Activated CD8-positive, alpha-beta memory T cell treated with anti-CD3 and anti-CD28 coated beads, Interleukin-2, amount 10 ng/mL, durations not matched to agents 7 days and 5 days (primary cell): ENCODE measurements at regions not wholly inside any gene's neighbourhood (a gene's known extent, or its start where the extent isn't known, plus 50 kb on each side); places are given as distances from the start of the nearest gene placed in this dataset.
"Not testable (repeated sequence)": the region's sequence is repeated elsewhere in the genome, so short reads cannot be mapped to it uniquely, and the experiment has no call there.

Source experiments
- ATAC-seq: fragments of 150-1000 bp; cut with Tn5 transposase; one replicate; pipeline ENCODE4 v1.10.0; 2021; ENCODE audit warnings: moderate library complexity
- CTCF ChIA-PET: fragments of 350-600 bp; sonication (Branson Sonifier 250); formaldehyde crosslinking; loops from one replicate; lab custom pipeline; 2021; ENCODE audit warnings: antibody characterized with exemption; lab: Charles Lee
- DNase-seq: peaks from one replicate; pipeline ENCODE4 v3.0.0-alpha.2; 2020
- H3K27ac Mint-ChIP-seq: one replicate; pipeline ENCODE4 v1.8.0; 2021; ENCODE audit warnings: mild to moderate bottlenecking, mixed read lengths
- H3K27me3 Mint-ChIP-seq: one replicate; pipeline ENCODE4 v1.8.0; 2021; ENCODE audit warnings: mixed read lengths
- H3K36me3 Mint-ChIP-seq: one replicate; pipeline ENCODE4 v1.8.0; 2021; ENCODE audit warnings: mild to moderate bottlenecking, mixed read lengths
- H3K4me1 Mint-ChIP-seq: one replicate; pipeline ENCODE4 v1.8.0; 2021; ENCODE audit warnings: mixed read lengths
- H3K4me3 Mint-ChIP-seq: one replicate; pipeline ENCODE4 v1.8.0; 2021; ENCODE audit warnings: mild to moderate bottlenecking, moderate library complexity, mixed read lengths
- H3K9me3 Mint-ChIP-seq: one replicate; pipeline ENCODE4 v1.8.0; 2022; ENCODE audit warnings: low read depth, mixed read lengths

- CTCF ChIA-PET, H3K9me3 Mint-ChIP-seq, H3K4me3 Mint-ChIP-seq, ATAC-seq, H3K36me3 Mint-ChIP-seq, H3K4me1 Mint-ChIP-seq, H3K27ac Mint-ChIP-seq, DNase-seq, H3K27me3 Mint-ChIP-seq: not testable (repeated sequence)
Observed at GRCh38 chr1:120609015-120609573, 114.7 kb upstream of the NBPF26 start.

- H3K9me3 Mint-ChIP-seq, CTCF ChIA-PET, H3K27me3 Mint-ChIP-seq, DNase-seq, ATAC-seq, H3K27ac Mint-ChIP-seq, H3K36me3 Mint-ChIP-seq, H3K4me1 Mint-ChIP-seq, H3K4me3 Mint-ChIP-seq: not testable (repeated sequence)
Observed at GRCh38 chr1:120609834-120610233, 113.9 kb upstream of the NBPF26 start.

GRCh38 chr1:120614931-120615639 is 108.7 kb upstream of the NBPF26 start:
- H3K27me3 Mint-ChIP-seq, H3K4me1 Mint-ChIP-seq, ATAC-seq, H3K27ac Mint-ChIP-seq, DNase-seq, H3K36me3 Mint-ChIP-seq, H3K9me3 Mint-ChIP-seq, CTCF ChIA-PET, H3K4me3 Mint-ChIP-seq: not testable (repeated sequence)

GRCh38 chr1:120617493-120617892 is 106.3 kb upstream of the NBPF26 start:
- ATAC-seq, H3K4me1 Mint-ChIP-seq, H3K36me3 Mint-ChIP-seq, H3K27me3 Mint-ChIP-seq, DNase-seq, CTCF ChIA-PET, H3K27ac Mint-ChIP-seq, H3K9me3 Mint-ChIP-seq, H3K4me3 Mint-ChIP-seq: not testable (repeated sequence)

GRCh38 chr1:120619867-120620692 is 103.7 kb upstream of the NBPF26 start:
- H3K4me3 Mint-ChIP-seq, H3K4me1 Mint-ChIP-seq, CTCF ChIA-PET, H3K9me3 Mint-ChIP-seq, ATAC-seq, H3K27ac Mint-ChIP-seq, DNase-seq, H3K36me3 Mint-ChIP-seq, H3K27me3 Mint-ChIP-seq: not testable (repeated sequence)

GRCh38 chr1:120620693-120620969 is 103.1 kb upstream of the NBPF26 start:
- H3K27me3 Mint-ChIP-seq, DNase-seq, ATAC-seq, H3K36me3 Mint-ChIP-seq, H3K27ac Mint-ChIP-seq, H3K9me3 Mint-ChIP-seq, H3K4me1 Mint-ChIP-seq, CTCF ChIA-PET, H3K4me3 Mint-ChIP-seq: not testable (repeated sequence)

GRCh38 chr1:120621278-120621677 is 102.5 kb upstream of the NBPF26 start:
- H3K4me3 Mint-ChIP-seq, ATAC-seq, H3K27me3 Mint-ChIP-seq, CTCF ChIA-PET, H3K4me1 Mint-ChIP-seq, H3K9me3 Mint-ChIP-seq, DNase-seq, H3K36me3 Mint-ChIP-seq, H3K27ac Mint-ChIP-seq: not testable (repeated sequence)

- H3K27me3 Mint-ChIP-seq, H3K27ac Mint-ChIP-seq, H3K4me3 Mint-ChIP-seq, DNase-seq, H3K36me3 Mint-ChIP-seq, H3K9me3 Mint-ChIP-seq, H3K4me1 Mint-ChIP-seq, ATAC-seq, CTCF ChIA-PET: not testable (repeated sequence)
Observed at GRCh38 chr1:120623539-120623938, 100.2 kb upstream of the NBPF26 start.

GRCh38 chr1:120624565-120625064 is 99.1 kb upstream of the NBPF26 start:
- H3K27ac Mint-ChIP-seq, H3K4me1 Mint-ChIP-seq, H3K4me3 Mint-ChIP-seq, ATAC-seq, H3K36me3 Mint-ChIP-seq, CTCF ChIA-PET, DNase-seq, H3K9me3 Mint-ChIP-seq, H3K27me3 Mint-ChIP-seq: not testable (repeated sequence)

GRCh38 chr1:120629832-120630455 is 93.8 kb upstream of the NBPF26 start:
- CTCF ChIA-PET, H3K9me3 Mint-ChIP-seq, DNase-seq, H3K27me3 Mint-ChIP-seq, H3K27ac Mint-ChIP-seq, H3K4me1 Mint-ChIP-seq, H3K4me3 Mint-ChIP-seq, ATAC-seq, H3K36me3 Mint-ChIP-seq: not testable (repeated sequence)

GRCh38 chr1:120634816-120635806 is 88.6 kb upstream of the NBPF26 start:
- H3K36me3 Mint-ChIP-seq, ATAC-seq, CTCF ChIA-PET, H3K9me3 Mint-ChIP-seq, H3K27ac Mint-ChIP-seq, H3K4me1 Mint-ChIP-seq, H3K27me3 Mint-ChIP-seq, H3K4me3 Mint-ChIP-seq, DNase-seq: not testable (repeated sequence)

- CTCF ChIA-PET, H3K4me3 Mint-ChIP-seq, H3K27ac Mint-ChIP-seq, H3K4me1 Mint-ChIP-seq, DNase-seq, H3K27me3 Mint-ChIP-seq, H3K9me3 Mint-ChIP-seq, H3K36me3 Mint-ChIP-seq: not testable (repeated sequence)
- ATAC-seq = peak; percentile 58
Observed at GRCh38 chr1:120640261-120641013, 83.3 kb upstream of the NBPF26 start.
